ENCODE measurements at regions not wholly inside any gene's neighbourhood (a gene's known extent, or its start where the extent isn't known, plus 50 kb on each side); places are given as distances from the start of the nearest gene placed in this dataset.

DNA sequence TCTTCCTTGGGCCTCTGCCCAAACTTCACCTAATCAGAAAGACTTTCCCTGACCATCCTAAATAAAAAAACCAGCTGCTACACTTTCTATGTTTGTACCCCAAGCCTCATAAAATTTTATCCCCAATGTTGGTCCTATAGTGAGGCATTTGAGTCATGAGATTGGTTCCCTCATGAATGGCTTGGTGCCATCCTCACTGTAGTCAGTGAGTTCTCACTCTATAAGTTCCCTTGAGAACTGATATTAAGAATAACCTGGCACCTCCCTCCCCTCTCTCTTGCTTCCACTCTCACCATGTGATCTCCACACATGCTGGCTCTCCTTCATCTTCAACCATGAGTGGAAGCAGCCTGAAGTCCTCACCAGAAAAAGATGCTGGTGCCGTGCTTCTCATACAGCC, 316.9 kb upstream of the PRDM1 start:
- peak; percentile 46 for DNase-seq (ENCODE audit: low read depth)

- DNase-seq (ENCODE audit: low read depth), result no peak
These were observed 318.6 kb upstream of the PRDM1 start for GRCh38 chr6:105767541-105767940.

GRCh38 chr6:105765239-105765638, 320.9 kb upstream of the PRDM1 start:
- no peak for DNase-seq (ENCODE audit: low read depth)

GRCh38 chr6:105764315-105764714, 321.8 kb upstream of the PRDM1 start:
- DNase-seq (ENCODE audit: low read depth), result no peak

GRCh38 chr6:105763866-105764265, 322.3 kb upstream of the PRDM1 start:
- DNase-seq (ENCODE audit: low read depth), result no peak

DNA sequence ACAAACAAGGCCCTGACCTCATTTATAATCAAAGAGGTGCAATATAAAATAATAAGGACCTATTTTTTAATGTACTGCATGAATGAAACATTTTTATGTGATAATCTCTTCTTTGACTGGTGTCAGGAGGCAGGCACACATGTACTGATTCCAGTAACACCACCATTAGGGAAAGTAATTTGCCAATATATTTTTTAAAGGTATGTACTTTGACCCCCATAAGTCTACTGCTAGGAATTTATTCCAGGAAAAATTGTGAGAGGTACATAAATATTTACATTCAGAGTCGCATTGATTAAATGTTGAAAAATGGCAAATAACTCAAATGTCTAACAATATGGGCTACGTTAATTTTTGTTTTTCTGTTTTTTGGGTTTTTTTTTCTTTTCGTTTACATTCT, 325.4 kb upstream of the PRDM1 start:
- no peak for DNase-seq (ENCODE audit: low read depth)

DNA sequence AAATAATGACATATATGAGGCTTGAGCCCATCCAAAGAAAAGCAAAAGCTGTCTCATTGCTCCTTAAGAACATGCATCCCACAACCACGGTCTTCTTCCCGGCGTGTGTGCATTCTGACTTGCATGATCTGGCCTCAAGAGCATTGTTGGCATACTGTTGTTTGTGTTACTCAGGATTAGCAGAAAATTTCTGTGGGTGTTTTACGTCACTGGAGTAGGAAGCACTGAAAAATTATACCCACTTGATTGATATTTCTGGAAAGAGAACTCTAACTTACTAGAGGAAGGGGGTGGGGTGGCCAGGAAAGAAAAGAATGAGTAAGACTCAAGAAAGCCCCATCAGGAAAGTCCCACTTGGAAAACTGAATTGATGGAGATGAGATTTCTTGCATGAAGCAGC, 326.2 kb upstream of the PRDM1 start:
- DNase-seq (ENCODE audit: low read depth), result peak; percentile 43

DNA sequence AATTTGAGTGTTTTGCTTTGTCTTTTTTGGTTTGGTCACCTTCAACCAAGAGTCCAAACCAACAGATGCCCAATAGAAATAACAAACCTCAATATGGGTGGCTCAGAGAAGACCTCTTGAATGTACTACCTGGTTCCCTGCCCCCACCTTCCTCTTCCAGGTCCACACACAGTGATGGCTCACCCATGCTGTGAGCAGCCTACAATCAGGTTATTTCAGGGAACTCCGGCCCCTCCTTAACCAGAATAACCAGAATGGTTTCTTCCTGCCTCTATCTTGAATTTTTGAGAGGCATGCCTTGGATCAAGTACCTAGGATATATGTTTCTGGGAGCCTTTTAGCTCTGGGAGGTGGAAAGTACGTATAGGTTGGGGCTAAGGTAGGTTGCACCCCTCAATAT, 327.1 kb upstream of the PRDM1 start:
- DNase-seq (ENCODE audit: low read depth), result no peak

GRCh38 chr6:105757512-105758200, 328.5 kb upstream of the PRDM1 start:
- peak; percentile 19 for DNase-seq (ENCODE audit: low read depth)

GRCh38 chr6:105755885-105756284, 330.3 kb upstream of the PRDM1 start:
- DNase-seq (ENCODE audit: low read depth), result no peak

DNA sequence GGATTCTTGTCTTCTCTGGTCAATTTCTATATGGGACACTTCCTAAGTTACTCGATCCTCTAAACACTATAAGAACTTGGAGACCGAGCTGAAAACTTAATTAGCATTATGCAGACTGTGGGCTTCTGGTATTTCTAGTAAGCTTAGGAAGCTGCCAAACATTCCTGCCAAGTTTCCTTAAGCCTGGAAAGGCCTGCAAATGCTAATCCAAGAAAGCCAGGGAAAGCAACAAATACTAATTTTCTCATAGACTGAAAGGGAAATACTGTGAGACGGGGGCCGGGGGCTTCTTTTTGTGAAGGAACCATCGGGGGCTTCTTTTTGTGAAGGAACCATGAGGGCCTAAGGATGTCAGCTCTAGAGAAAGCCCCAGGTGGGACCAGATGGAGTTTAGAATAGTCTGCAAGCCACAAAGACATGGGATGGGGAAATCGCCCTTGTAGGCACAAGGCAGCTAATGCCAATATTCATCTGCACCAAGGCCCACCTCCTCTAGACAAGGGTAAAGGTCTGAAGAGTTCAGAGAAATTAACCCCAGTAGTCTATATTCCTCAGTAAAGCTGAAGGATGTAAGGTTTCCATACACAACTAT, 332.4 kb upstream of the PRDM1 start:
- DNase-seq (ENCODE audit: low read depth), result no peak

- no peak for DNase-seq (ENCODE audit: low read depth)
These were observed 332.9 kb upstream of the PRDM1 start for GRCh38 chr6:105753207-105753606.

- no peak for DNase-seq (ENCODE audit: low read depth)
These were observed 336.0 kb upstream of the PRDM1 start for GRCh38 chr6:105750089-105750488.

GRCh38 chr6:105748737-105749161, 337.4 kb upstream of the PRDM1 start:
- DNase-seq (ENCODE audit: low read depth), result peak; percentile 61

GRCh38 chr6:105747823-105748405, 338.2 kb upstream of the PRDM1 start:
- no peak for DNase-seq (ENCODE audit: low read depth)

GRCh38 chr6:105746509-105746908, 339.6 kb upstream of the PRDM1 start:
- DNase-seq (ENCODE audit: low read depth), result no peak

DNA sequence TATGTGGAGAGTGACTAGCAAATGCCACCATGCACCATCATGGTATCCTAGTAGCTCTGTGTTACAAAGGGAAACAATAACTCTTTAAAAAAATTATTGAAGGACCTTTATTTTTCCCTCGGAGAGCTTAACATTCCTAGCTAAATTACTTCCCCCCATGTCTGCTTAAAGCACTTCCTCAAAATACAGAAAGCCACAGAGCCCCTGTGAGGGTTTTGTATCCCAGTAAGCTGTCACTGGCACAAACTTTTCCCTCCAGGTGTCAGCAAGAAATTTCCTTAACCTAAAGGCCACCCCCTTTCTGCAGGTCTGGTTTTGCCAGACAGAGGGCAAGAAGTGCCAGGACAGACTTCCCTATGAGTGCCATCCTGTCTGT, 340.0 kb upstream of the PRDM1 start:
- no peak for DNase-seq (ENCODE audit: low read depth)

GRCh38 chr6:105745464-105746129, 340.5 kb upstream of the PRDM1 start:
- DNase-seq (ENCODE audit: low read depth), result no peak

- DNase-seq (ENCODE audit: low read depth), result no peak
These were observed 341.3 kb upstream of the PRDM1 start for GRCh38 chr6:105744815-105745214.

DNA sequence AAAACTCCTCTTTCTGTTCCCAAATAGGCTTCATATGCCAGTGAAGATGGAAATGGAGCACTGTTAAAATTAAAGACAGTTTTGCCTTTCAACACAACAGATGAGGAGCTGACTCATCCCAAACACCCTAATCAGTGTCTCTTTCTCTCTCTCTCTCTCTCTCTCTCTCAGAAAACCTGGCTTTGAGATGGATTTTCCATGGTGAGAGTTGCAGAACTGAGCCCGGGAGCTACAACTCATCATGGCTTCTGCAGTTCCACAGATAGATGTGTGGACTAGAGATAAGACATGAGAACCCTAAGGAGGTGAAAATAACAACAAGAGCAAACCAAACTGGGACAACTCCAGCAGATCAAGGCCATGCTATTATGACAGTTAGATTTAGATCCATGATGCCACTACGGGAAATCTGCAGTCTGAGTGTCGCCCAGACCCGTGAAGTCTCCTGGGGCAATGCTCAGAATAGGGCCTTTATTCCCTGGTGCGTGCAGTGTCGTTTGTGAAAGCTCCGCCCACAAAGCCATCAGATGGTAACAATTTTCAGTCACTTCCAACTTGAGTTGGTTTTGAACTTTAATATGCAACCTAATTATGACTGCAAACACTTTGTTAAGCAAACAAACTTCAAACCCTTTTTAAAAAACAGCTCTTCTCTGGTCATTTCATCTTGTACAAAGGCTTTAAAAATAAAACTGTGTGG, 338.2 kb upstream of the PREP start:
- DNase-seq (ENCODE audit: low read depth), result peak; percentile 8

DNA sequence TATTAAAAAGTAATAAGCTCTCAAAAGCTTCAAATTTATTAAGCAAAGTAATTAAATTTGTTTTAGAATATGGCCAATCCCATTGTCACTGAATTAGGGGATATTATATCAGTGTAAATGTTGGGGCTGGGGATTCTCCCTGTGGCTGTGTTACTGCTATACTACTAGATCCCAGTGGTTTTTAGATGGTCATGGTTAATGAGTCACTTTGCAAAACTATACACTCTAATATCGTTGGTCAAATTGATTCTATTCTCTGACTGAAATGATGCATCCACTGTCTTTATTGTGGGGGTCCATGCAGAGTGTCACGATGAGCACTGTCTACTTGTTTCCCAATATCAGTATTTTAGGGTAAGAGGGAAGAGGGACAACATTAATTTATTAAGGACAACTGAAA, 336.9 kb upstream of the PREP start:
- no peak for DNase-seq (ENCODE audit: low read depth)

- DNase-seq (ENCODE audit: low read depth), result peak; percentile 43
These were observed 330.8 kb upstream of the PREP start for GRCh38 chr6:105733556-105734162.
